ENCODE measurements at regions not wholly inside any gene's neighbourhood (a gene's known extent, or its start where the extent isn't known, plus 50 kb on each side); places are given as distances from the start of the nearest gene placed in this dataset.
"Not testable (repeated sequence)": the region's sequence is repeated elsewhere in the genome, so short reads cannot be mapped to it uniquely, and the experiment has no call there.

DNA sequence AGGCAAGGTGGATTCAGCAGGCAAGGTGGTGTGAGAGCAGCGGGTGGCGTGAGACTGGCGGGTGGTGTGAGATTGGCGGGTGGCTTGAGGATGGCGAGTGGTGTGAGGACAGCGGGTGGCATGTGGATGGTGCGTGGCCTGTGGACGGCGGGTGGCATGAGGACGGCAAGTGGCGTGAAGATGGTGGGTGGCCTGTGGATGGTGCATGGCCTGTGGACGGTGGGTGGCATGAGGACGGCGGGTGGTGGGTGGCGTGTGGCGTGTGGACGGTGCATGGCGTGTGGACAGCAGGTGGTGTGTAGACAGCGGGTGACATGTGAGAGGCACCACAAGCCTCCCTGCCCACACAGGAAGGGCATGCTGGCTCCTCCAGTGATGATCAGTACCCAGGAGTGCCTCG lies 186.9 kb upstream of the SALL3 start:
- DNase-seq: no peak

DNA sequence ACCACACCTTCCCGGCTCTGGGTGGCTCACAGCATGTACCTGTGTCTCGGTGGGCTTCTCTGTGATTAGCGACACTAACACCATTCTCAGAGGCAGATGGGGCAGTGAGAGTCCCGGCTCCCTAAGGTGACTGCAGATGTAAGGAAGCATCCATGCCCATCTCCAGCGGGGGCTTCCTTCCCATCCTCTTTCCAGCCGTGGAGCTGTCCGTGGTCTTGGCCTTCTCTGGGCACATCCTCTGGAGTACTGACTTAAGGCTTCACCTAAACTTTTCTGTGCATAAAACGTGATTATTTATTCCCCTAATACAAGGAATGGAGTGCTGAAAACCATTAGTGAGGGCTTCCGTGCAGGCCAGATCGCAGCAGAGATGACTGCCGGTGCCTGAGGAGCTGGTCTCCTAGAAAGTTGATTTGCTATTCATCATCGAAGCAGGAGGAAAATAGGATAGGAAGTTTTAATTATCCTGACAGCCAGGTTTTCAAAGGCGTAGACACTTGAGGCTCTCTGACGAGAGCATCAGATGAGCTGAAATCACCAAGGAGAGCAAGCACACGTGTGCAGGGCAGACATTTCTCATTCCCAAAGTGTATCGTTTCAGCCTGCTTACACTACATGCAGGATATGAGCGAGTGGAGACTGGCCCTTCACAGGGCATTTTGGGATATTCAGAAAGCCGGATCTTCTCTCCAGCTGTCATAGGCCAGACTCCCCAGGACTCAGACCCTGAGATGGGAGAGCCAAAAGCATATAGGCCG lies 186.1 kb upstream of the SALL3 start:
- no peak for DNase-seq

DNA sequence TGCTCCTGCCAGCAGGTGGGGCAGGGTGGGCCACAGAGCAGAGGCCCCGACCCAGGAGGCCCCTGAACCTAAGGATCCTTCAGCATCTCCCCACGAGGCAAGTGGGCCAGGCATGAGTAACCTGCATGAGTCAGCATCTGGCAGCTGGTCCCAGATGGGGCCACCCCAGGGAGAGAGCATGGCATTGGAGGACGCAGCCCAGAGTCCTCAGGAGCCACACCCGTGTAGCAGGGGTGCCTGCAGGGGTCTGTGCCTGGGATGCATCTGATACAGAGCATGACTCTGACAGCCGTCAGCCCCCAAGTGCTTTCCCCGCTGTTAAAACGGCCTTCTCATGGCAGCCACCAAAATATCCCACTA lies 185.6 kb upstream of the SALL3 start:
- no peak for DNase-seq

DNA sequence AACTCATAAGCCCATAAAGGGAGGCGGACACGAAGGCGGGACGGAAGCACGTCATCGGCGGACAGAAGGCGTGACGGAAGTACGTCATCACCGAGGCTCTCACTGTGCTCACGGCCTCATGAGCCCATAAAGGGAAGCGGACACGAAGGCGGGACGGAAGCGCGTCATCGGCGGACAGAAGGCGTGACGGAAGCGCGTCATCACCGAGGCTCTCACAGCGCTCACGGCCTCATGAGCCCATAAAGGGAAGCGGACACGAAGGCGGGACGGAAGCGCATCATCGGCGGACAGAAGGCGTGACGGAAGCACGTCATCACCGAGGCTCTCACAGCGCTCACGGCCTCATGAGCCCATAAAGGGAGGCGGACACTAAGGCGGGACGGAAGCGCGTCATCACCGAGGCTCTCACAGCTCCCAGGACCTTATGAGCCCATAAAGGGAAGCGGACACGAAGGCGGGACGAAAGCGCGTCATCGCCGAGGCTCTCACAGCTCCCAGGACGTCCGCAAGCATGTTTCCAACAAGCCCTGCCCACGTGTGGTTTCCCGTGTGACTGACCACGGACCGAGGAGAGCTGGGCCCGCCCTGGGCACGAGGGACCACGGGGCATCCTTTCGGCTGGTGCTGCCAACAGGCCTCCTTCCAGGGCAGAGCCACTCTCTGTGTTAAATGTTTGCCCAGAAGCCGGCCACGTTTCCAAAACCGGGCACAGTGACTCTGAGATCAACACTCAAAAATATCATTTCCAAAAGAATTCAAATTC lies 182.7 kb upstream of the SALL3 start:
- no peak for DNase-seq

DNA sequence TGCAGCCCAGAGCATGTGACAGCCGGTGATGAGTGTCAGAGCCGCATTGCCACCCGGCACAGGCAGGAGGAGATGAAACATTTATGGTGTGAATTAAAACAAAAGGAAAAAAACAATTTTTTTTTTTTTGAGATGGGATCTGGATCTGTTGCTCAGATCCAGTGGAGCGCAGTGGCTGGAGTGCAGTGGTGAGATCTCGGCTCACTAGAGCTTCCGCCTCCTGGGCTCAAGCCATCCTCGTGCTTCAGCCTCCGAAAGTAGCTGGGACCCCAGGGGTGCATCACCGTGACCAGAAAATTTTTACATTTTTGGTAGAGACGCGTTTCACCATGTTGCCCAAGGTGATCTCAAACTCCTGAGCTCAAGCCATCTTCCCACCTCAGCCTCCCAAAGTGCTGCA lies 182.1 kb upstream of the SALL3 start:
- DNase-seq: no peak

DNA sequence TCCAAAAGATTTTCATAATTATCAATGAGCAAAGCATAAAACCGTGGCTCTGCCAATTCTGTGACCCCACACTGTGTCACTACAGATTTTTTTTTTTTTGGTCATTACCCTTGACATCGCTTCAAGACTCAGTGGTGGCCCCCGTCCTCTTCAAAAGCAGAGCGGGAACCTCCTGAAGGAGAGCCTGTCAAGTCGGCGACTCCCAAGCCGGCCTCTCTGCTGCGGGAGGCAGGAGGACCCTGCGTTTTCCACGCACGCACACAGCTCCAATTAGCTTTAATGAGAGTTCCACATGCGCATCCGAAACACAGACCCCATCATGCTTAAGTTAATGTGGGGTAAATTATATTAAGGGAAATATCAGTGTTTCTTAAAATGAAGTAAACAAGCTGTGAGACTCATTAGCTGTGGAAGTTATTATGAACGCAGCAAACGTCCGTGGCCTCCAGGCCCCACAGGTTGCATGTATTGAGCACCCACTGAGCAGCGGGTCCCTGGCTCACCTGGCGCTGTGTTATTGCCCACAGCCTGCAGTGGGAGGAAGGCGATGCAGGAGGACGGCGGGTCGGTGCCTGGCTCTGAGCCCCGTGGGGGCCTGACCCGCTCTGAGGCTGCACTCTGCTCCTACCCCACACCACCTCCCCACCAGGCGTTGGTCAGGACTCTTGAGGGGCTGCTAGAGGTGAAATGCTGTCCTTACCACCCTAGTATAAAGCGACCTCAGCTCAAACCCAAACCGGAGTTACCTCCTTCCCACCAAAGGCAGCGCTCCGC lies 181.0 kb upstream of the SALL3 start:
- DNase-seq: no peak

DNA sequence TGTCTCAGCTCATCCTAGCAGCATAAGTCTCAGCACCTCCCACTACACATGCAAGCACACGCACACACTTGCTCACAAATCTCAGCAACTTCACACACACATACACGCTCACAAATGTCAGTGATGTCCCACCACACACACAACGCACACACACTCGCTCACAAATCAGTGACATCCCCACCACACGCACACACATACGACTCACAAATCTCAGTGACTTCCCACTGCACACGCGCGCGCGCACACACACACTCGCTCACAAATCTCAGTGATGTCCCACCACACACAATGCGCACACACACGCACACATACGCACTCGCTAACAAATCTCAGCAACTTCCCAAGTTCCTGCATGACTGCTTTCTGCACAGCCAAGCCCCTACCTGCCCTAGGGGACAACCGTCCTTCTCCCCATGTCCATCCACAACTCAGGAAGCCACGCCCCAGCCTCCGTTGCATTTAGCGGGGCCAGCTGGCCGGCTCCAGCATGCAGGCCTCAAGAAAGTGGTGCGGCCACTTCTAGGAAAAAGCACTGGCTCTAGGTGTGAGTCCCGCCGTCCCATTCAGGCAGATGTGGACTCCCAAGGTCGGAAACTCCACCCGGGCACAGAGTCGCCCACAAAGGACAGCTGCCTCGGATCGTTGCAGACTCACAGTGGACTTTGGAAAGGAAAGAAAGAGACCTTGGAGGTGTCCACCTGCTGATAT lies 180.1 kb upstream of the SALL3 start:
- DNase-seq: no peak

DNA sequence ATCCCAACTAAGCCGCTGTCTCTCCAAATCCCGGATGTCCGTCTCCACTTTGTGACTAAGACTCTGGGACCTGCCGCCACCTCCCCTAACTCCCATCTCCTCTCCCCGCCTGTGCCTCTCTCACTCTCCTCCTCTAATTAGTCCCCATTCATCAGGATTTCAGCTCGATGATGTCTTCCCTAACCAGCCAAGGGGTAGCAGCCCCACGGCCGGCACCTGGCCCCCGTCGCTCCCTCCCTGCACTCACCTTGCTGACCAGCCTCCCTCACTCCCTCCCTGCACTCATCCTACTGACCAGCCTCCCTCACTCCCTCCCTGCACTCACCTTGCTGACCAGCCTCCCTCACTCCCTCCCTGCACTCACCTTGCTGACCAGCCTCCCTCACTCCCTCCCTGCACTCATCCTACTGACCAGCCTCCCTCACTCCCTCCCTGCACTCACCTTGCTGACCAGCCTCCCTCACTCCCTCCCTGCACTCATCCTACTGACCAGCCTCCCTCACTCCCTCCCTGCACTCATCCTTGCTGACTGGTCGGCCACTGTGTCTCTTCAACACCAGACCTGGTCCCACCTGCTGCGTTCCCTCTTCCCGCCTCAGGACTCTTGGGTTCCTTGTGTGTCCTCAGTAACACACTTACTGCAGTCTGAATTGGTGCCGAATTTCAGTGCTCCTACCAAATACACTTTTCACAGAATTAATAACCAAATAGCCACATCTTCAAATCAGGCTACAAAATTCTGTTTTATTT lies 179.3 kb upstream of the SALL3 start:
- not testable (repeated sequence) for DNase-seq

DNA sequence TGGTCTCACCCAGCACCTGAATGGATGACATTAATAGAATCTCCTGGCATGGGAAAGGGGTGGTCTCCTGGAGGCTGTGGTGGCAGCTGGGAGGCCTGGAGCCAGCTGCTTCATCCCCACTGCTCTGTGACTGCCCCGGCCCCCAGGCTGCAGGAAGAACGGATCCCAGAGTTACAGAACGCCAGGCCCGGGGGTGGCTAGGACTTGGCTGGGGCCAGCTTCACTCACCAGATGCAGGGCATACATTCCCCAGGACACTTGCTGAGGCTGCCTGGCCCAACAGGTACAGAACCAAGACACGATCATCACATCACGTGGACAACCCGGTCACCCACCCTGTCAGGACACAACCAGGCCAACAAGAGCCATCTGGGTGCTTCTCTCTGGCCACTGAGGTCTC lies 178.6 kb upstream of the SALL3 start:
- DNase-seq: no peak

DNA sequence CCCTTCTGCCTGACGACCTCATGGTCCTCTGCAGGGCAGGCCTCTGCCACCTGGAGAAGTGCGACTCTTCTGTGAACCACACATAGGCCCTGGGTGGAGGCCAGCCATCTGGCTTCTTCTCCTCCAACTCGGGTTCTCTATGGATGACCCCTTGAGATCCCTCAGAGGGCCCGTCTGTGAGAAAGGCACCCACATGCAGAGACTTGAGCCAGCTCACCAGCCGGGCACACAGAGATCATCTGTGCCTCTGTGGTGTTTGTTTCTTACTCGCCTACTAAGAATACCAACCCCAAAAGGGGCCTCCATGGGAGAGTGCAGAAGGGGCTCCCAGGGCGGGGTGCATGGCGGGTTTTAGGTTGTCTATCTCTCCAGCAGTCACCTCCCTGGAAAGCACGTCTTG lies 176.5 kb upstream of the SALL3 start:
- DNase-seq: no peak

DNA sequence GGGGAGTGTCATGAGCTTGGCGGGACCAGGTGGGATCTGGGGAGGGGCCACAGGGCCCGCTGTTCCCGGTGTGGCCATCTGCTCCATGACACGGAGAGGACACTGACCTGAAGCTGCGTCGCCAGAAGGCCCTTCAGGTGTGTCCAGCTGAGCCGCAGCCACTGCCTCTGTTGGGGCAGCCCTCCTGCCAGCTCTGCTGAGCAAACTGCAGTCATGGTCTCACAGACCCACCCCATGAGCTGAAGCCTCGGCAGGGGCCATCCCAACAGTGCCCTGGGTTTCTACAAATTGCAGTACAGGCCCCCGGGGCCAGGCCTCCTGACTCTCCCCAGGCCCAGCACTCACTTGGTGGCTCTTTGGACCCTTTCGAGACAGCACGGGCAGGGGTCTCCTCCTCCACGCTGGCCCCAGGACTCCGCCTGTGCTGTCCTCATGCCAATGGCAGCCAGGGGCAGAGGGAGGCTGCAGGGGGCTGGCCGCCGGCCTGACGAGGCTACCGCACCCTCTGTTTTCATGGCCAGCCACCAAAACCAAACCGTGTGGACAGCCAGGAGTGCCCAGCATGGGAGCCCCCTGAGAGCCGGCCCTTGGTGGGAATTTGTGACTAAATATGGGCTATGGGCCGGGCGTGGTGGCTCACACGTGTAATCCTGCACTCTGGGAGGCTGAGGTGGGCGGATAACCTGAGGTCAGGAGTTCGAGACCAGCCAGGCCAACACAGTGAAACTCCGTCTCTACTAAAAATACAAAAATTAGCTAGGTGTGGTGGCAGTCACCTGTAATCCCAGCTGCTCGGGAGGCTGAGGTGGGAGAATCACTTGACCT lies 175.2 kb upstream of the SALL3 start:
- no peak for DNase-seq

DNA sequence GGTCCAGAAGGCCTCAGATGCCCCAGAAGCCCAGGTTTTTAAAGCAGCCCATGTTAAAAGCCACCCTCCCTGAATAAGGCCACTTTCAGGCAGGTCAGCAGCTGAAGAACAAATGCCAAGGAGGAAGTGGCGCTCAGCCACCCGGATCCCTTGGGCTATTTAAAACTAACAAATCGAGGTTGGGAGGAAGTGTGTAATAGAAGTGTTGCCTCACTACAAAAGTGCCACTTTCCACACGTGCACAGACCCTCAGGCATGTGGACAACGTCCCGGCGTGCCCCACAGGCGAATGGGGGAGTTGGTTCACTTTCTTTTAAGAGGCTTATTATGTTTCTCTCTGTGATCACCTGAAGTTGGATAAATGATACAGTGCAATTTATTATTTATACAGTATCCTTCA lies 173.8 kb upstream of the SALL3 start:
- no peak for DNase-seq

DNA sequence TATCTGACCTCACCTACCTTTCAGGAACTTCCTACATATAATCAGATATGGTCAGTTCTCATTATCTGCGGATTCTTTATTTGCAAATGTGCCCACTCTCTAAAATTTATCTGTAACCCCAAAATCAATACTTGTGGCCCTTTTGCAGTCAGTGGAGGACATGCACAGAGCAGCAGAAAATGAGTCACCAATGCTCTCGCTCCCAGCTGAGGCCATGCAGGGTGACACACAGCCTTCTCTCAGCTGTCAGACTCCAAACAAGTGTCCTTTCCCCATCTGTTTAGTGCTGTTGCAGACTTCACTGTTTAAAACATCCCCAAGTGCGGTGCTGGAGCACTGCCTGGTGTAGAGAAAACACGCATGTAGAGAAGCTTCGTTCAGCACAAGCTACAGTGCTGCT lies 171.9 kb upstream of the SALL3 start:
- DNase-seq: no peak

DNA sequence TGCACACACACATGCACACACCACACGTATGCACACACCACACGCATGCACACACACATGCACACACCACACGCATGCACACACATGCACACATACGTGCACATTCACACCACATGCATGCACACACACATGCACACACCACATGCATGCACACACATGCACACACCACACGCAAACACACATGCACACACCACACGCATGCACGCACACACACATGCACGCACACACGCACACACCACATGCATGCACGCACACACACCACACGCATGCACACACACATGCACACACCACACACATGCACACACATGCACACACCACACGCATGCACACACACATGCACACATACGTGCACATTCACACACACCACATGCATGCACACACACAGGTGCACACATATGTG lies 169.8 kb upstream of the SALL3 start:
- no peak for DNase-seq

DNA sequence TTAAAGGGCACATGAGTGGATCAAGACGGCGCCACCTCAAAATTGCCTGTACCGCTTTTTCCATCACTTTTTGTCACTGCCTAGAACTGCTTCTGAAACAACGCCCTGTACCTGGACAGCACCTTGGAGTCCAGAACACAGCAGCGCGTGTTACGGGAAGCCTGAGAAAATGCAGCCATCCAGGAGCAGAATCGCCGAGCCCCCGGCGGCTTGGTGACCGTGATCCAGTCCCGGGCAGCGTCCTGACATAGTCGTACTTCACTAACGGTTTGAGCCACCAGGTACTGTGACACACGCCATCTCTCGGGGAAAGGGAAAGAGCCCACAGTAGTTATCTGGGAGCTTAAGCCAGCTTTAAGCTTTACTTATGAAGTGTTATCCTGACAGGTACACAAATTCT lies 168.9 kb upstream of the SALL3 start:
- no peak for DNase-seq

DNA sequence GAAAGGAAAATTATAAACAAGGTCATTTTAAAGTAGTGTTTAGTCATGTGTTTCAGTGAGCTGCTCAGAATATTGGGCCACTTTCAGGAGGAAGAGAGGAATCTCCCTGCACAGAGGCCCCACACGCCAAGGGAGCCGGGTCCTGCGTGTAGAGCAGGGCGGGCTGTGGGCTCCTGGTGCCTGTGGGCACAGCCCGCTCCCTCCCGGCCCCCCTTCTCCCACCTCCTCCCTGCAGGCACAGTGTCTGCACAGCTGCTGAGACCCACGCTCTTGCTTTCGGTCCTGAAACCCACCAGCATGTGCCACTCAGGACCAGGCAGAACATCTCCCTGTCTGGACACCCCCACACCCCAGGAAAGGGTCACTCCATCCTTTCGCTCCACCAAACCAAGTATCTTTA lies 167.6 kb upstream of the SALL3 start:
- DNase-seq: no peak

DNA sequence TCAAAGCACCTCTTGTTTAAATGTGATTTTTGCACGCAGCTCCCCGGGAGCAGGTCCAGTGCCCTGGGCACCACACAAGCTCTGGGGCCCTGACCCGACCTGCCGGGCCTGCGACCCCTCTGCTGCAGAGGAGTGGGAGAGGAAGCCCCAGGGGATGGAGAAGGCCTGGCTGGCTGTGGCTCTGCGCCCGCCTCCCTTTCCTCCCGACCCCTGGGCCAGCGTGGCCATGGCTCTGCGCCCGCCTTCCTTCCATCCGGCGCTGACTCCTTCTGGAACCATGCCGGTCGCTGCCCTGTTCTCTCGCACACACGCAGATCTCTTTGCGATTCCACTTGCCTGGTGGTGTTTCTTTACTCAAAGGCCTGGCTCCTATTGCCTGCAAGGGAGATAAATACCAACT lies 166.5 kb upstream of the SALL3 start:
- DNase-seq: no peak

DNA sequence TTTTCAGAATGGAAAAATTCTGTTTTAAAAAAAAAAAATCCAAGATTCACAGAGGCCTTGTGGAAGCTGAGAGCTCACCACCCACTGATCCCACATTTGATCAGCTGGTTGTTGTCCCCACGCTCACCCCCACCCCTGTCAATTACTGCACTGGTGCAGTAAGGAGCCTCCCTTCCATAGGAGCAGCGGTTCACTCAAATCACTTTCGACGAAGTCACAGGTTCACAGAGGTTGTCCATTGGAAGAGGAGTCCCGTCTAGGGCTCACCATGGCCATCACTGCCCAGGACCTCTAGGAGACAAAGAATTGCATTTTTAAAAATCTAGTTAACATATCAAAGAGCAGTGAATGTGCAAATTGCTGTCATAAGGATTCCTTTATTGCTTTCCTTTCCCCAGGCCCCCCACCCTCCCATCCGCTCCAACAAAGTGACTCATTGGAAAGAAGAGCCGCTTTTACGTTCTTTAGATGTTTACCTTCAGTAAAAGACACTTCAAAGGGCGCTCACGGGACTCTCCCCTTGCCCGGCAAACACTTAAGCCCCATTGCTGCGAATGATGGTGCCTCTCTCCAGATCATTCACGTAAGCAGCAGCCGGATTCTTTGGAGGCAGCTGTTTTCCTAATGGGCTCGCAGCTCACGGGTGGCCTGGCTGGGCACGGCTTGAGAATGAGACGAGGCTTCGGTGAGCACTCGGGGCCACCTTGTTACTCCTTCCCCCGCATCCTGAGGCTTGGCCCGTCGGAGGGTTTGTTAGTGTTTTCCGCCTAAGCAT lies 165.5 kb upstream of the SALL3 start:
- DNase-seq: no peak

DNA sequence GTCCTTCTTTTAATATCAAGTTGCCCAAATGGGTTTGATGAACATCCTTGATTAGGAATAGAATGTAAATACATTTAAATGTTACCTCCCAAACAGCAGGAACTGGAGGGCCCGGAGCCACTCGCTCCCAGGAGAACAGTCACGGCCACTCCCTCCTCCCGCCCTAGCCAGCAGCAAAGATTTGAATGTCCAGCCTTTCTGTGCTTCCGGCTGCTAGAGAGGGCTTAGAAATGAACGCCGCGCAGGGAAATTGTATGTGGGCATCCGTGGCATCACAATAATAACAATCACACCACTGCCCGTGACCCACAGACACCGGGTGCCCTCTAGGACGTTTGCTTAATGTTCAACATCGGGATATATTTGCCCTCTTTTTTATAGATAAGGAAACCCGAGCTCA lies 164.9 kb upstream of the SALL3 start:
- no peak for DNase-seq

DNA sequence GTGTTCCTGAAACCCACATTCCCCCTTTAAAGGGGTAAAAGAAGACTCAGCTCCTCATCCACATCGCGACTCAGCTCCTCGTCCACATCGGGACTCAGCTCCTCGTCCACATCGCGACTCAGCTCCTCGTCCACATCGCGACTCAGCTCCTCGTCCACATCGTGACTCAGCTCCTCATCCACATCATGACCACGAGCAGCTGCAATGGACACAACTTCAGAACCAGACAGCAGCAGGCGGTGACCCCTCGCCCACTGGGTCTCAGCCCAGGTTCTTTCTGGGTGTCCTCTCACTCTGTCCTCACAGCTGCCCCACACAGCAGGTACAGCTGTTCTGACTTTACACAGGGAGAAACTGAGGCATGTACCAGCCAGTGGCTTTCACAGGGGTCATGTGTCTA lies 163.5 kb upstream of the SALL3 start:
- no peak for DNase-seq

DNA sequence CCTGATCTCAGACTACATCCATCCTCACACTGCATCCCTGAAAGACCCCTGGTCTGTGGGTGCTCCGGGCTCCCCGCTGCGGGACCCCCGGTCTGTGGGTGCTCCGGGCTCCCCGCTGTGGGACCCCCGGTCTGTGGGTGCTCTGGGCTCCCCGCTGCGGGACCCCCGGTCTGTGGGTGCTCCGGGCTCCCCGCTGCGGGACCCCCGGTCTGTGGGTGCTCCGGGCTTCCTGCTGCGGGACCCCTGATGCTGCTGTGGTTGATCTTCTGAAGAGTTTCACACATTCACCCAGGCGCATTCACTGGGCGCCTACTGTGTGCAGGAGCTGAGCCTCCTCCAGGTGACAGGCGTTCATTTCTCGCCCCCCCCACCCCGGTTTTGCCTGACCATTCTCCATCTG lies 162.7 kb upstream of the SALL3 start:
- DNase-seq: no peak

All from CD4-positive, alpha-beta T cell treated with Interleukin-15 for 1 hour (primary cell).